GM18519 (cell line): ENCODE measurements at regions not wholly inside any gene's neighbourhood (a gene's known extent, or its start where the extent isn't known, plus 50 kb on each side); places are given as distances from the start of the nearest gene placed in this dataset.
"Not testable (repeated sequence)": the region's sequence is repeated elsewhere in the genome, so short reads cannot be mapped to it uniquely, and the experiment has no call there.

ENCODE experiments used
- ATAC-seq: cut with Tn5 transposase; IDR thresholded peaks from one replicate; pipeline ENCODE4 v1.9.1; 2021; ENCODE audit warnings: mild to moderate bottlenecking, moderate library complexity; ENCODE audit not compliant: unreplicated experiment, low FRiP score

DNA sequence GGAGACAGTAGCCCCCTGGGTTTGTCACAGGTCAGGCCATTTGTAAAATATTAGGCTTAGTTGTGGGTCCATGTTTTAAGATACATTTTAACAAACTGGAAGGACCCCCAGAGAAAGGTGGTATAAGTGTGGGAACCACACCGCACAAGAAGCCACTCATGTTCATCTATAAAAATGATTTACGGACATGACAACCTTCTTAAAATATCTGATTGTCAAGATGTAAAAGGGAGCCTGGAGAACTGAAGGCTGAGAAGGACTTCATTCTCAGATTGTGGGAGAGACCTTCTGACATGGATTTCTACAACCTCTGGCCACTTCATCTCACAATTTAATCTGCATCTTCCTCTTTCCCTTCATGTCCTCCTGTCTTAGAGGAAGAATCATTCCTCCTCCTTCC, 102.4 kb downstream of the VCPKMT start:
- ATAC-seq: no peak

DNA sequence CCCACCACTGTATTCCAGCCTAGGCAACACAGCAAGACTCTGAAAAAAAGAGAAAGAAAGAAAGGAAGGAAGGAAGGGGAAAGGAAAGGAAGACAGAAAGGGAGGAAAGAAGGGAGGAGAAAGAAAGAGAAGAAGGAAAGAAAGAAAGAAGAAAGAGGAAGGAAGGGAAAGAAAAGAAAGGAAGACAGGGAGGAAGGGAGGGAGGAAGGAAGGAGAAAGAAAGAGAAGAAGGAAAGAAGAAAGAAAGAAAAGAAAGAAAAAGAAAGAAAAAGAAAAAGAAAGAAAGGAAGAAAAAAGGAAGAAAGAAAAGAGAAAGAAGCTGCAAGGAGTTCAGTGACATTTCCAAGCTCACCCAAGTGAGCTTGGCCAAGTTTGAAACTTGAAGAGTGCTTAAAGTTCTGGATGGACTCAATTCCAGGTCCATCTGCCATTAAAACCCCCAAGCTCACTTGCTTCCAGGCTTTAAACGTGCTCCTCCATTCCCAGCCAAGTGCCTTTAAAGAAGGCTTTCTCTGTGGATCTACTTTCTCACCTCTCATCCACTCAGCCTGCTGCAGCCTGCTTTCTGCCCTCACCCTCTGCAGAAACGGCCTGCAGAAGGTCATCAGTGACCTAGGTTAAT, 101.5 kb downstream of the VCPKMT start:
- ATAC-seq: no peak

DNA sequence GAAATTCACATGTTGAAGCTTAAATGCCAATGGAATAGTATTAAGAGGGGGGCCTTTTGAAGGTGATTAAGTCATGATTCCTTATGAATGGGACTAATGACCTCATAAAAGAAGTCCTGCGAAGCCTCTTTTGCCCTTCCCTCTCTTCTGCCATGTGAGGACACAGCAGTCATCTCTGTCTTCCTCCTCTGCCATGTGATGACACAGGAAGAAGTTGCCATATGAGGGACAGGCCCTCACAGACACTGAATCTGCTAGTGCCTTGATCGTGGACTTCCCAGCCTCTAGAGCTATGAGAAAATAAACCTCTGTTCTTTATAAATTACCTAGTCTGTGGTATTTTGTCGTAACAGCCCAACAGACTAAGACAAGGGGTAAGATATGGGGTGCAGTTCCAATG, 100.7 kb downstream of the VCPKMT start:
- ATAC-seq: no peak

DNA sequence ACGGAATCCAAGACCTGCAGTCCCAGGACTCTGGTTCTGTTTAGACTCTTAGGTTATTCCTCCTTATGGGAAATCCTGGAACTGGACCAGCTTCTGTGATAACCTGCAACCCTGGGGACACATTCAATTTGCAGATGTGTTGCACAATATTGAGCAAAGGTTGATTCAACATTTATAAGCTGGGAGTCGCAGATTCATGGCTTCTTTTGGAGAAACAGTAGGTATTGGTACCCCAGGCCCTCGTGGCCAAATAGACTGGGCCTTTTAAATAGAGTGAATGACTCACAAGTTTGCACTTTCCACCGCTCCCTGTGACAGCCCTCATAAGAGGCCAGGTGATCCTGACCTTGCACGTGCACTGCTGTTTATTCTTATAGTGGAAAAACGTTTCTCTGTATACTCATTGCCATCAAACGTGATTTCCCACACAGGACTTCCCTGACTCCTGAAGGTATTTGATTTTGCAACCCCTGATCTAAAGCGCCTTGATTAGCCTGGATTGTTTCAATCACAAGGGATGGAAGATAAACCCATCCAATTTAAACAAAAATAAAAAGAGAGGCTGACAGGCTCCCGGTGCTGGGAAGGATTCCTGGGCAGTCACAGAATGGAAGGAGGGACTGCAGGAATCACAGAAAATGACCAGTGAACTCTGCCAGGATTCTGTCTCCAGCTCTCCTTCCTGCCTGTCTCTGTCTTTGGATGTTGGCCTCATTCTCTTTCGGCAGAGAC, 98.0 kb downstream of the VCPKMT start:
- no peak for ATAC-seq

DNA sequence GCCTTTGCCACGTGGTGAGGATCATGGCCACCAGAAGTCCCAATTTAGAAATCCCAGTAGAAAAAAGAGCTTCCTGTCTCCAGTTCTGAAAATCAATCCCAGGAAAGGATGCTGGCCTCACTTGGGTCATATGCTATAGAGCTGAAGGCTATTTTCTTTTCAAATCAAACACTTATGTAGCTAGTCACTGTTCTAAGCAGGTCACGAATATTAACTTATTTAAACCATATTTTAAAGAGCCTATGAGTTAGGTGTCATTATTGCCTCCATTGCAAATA, 97.5 kb downstream of the VCPKMT start:
- ATAC-seq: no peak

DNA sequence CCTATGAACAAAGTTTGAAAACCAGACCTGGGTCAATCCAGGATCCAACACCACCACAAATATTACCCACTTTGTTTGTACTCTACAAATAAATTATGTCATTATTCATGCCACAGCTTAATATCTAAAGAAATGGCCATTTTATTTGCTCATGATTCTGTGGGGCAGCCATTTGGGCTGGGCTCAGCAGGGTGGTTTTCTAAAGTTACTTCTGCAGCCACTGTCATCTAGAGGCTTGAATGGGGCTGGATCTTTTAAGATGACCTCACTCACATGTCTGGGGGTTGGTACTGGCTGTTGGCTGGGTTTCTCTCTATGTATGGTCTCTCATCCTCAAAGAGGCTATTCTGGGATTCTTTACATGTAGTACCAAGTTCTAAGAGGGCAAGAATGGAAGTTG, 96.2 kb downstream of the VCPKMT start:
- ATAC-seq: no peak

DNA sequence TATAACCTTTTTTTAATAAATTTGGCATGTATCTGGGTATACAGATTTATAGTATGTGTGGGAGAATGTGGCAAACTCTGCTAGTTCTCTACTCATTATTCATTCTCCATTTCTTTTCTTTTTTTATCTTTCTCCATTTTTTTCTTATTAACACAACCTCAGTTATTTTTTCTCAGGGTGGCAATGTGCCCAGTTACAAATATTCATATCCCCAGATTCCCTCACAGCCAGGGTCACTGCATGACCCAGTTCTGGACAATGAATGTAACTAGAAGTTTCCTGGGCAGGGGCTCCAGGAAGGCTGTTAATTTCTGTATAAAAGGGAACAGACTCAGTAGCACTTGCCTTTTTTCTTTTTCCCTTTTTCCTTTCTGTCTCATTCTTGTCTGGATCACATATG, 95.6 kb downstream of the VCPKMT start:
- ATAC-seq: no peak

DNA sequence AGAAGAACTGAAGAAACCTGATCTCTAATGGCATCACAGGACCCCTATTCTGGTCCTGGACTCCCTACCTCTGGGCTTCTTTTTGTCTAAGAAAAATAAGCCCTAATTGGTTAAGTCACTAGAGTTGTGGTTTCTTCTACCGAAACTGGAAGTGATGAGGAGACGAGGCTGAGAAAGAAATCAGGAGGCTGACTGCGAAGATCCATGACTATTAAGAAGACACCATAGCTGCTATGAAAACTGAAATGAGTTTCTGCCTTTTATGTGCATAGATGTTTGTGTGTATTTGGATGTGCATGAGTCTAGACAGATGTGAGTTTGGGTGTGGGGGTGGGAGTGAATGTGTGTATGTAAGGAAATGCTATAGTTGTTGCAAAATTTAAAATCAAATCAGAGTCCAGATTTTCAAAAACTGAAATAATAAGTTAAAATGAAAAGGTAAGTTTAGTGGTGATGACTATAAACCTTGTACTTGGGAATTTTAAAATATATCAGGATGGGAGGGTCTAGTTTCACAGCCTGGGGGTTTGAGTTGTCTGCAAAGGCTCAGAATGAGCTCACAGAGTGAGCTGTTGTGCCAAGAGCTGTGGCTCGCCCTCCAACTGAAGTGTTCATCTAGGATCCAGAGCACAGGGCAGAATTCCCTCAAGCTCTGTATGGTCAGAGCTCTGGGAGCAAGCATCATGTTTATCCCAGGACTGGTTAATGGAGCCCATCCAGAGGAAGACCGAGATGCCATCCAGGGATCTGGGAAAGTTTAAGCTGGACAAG, 94.9 kb downstream of the VCPKMT start:
- no peak for ATAC-seq

DNA sequence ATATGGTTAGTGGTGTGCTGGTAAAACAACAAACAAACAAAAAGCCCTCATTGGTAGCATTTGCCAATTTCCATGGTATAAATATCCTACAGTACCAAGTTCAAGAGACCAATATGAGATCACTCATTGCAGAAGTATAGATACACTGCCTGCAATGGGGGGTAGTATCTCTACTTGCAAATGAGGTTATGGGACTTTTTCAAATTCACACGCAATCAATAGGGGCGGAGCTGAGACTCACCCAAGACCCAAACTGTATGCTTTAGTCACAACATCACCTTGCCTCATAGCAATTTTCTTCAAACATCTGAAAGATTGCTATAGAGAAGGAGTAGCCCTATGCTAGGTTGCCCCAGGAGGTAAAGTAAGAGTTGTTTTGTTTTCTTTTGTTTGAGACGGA, 93.7 kb downstream of the VCPKMT start:
- ATAC-seq: no peak

DNA sequence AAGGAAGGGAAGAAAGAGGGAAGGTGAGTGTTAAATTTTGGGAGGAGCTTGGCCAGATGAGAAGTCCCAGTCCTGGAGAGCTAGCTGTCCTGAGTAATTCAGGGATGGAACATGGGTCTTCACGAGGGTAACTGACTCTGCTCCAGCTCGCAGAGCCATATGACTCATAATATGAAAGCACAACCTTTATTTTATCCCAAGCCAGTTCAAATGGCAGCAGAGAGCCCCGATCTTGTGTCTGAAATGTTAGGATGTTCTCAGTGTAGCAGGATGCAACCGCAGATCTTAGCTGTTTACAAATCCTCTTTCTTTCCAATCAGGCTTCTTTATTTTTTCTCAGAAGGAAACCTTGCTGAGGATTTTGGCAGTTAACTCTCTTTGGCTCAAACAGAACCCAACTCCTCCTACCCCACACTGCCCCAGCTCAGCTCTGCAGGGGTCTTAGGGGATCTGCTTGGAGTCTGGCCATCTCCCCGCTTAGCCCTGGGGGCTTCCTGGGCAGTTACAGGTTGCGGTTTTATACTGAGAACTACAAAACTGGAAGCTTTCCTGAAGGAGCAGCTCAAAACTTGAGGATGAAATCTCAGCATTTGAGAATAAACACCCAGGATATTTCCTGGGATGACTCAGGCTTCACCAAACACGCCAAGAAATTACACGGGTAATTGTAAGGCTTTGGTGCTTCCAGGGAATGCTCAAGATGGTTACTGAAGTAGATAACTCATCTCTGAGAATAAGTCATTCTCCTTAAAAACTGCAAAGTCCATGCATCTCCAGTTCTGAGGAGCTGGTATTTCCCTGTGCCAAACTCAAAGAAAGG, 92.5 kb downstream of the VCPKMT start:
- ATAC-seq: no peak

DNA sequence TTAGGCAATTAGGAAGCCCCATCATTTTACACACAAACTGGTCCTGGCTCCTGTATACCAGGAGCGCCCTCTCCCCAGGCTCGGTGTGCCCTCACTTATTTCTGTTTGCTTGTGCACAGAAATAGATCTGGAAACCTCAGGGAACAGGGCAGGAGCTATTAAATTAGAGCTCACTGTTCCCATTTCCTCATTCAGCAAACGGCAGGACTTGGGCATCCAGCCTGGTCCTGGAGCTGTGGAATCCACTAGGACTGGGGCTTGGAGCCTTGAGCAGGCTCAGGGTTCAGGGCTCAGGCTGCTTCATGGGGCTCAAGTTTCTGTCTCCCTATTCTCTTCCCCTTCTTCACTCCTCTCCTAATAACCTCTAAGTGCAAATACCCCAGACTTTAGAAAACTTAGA, 91.3 kb downstream of the VCPKMT start:
- ATAC-seq: no peak

DNA sequence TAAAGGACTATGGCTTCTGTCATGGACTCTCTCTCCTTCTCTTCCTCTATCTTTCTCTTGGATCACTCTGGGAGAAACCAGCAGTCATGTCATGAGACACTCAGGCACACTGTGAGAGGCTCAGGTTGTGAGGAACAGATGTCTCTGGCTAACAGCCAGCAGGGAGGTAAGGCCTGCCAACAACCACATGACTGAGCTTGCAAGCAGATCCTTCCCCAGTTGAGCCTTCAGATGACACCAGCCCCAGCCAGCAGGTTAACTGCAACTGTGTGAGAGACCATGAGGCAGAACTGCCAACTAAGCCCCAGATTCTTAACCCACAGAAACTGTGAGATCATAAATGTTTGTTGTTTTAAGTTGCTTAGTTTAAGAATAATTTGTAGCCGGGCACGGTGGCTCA, 90.6 kb downstream of the VCPKMT start:
- ATAC-seq: no peak

DNA sequence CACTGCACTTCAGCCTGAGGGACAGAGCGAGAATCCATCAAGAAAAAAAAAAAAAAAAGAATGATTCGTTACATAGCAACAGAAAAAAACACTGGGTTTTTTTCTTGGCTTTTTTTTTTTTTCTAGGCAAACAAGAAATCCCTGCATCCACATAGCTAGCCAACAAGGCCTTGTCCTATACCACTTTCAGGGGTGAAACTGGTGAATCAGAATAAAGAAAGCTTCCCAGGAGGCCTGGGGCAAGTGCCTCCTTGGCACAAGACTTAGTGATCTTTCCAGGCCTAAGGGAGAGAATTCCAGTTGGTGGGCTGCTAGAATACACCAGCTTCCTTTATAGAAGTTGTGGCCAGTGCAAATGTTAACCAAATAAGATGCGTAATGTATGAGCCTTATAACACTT, 90.0 kb downstream of the VCPKMT start:
- no peak for ATAC-seq

DNA sequence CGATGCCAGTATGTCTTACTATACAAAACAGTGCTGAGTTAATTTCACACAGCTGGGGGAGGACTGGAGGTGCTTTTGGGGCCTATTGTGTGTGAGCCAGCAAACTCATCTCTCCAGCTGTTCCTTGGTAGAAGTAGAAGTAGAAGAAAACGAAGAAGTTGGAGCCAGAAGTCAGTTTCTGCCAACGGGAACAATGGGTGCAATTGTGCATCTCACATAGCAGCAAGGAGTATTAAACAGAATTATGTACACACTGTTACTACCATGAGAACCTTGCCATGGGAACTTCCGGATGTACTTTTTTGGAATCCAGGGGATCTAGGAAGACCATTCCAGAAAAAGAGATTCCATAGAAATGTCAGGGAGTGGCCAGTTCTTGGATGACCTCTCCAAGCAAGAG, 88.6 kb downstream of the VCPKMT start:
- ATAC-seq: no peak

DNA sequence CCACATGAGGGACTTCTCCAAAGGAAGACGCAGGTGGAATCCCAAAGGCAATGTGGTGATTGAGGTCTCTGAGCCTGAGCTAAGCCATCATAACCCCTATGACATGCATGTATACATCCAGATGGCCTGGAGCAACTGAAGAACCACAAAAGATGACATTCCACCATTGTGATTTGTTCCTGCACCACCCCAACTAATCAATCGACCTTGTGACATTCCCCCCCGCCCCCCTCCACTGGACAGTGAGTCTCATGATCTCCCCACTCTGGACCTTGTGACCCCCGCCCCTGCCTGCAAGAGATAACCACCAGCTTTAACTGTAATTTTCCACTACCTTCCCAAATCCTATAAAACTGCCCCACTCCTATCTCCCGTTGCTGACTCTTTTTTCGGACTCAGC, 87.9 kb downstream of the VCPKMT start:
- no peak for ATAC-seq

DNA sequence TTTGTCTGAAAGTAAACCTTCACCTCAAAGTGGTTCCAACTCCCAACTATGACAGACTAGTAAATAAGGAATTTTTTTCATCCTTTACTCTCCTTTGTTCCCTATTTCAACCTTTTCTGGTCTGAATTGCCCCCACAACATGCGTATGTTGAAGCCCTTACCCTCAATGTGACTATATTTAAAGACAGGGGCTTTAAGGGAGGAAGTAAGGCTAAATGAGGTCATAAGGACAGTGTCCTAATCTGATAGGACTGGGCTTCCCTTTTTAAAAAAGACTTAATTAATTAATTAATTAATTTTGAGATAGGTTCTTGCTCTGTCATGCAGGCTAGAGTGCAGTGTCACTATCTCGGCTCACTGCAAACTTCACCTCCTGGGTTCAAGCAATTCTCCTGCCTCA, 86.3 kb downstream of the VCPKMT start:
- ATAC-seq: no peak

DNA sequence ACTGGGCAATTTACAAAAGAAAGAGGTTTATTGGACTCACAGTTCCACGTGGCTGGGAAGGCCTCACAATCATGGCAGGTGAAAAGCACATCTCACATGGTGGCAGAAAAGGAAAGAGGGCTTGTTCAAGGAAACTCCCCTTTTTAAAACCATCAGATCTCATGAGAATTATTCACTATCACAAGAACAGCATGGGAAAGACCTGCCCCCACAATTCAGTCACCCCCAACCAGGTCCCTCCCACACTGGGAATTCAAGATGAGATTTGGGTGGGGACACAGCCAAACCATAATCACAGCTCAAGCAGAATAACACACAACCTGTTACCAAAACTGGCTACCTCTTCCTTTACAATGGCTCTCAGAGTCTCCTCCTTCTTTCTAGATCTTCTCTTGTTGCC, 85.5 kb downstream of the VCPKMT start:
- not testable (repeated sequence) for ATAC-seq

DNA sequence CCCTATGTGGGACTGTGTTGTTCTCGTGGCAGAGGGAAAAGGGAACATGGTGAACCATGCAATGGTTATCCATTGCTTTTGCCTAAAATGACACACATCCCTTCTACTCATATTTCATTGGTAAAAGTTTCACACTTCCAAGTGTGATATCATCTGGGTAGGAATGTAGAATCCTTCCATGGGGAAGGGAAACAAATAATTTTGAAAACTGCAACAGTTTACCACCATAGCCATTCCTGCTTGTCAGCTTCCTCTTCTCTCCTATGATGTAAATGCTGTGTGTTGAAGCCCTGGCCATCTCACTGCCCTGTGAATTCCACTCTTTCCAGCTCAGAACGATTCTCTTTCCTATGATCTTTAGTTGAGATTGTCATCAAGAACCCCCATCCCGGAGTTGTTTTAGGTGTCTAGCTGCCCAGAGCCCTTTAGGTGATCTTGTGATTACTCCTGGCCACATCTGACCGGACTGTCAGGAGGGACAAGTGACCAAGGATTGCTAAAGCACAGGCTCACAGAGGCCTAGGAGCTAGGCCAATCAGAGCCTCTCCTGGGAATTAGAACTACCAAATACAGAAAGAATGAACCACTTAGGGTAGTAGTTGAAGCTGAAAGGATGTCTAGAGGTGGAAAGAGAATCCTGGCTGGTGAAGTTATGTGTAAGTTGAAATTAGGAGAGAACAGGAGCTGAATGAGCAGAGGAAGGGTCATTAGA, 84.6 kb downstream of the VCPKMT start:
- ATAC-seq: no peak

DNA sequence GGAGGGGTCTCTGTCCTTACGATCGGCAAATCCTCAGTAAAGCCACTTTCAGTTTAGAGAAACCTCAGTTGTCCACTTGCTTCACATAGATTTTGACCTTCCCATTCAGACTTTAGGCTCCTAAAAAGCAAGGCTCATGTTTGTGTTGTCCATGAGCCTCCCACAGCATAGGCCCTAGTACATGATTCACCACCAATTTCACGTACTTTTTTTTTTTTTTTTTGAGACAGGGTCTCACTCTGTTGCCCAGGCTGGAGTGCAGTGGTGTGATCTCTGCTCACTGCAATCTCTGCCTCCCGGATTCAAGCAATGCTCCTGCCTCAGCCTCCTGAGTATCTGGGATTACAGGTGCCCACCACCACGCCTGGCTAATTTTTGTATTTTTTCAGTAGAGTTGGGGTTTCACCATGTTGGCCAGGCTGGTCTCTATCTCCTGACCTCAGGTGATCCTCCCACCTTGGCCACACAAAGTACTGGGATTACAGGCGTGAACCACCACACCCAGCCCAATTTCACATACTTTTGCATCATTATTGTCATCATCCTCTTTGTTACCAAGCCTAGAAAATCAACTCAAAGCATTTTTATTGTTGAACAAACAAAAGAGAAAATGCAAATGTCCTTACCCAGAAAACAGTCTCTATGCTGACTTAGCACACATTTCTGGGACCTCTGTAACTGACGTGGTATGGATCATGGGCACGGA, 83.8 kb downstream of the VCPKMT start:
- ATAC-seq: not testable (repeated sequence)

DNA sequence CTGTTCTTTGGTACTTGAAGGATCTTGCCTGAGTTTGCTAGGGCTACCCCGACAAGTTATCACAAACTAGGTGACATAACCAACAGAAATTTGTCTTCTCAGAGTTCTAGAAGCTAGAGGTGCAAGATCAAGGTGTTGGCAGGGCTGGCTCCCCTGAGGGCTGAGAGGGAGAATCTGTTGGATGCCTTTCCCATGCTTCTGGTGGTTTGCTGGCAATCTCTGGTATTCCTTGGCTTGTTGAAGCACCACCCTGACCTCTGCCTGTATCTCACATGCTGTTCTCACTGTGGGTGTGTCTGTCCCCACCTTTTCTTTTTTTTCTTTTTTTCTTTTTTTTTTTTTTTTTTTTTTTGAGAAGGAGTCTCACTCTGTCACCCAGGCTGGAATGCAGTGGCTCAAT, 81.2 kb downstream of the VCPKMT start:
- ATAC-seq: no peak
